GM12878 (cell line): ENCODE measurements at regions not wholly inside any gene's neighbourhood (a gene's known extent, or its start where the extent isn't known, plus 50 kb on each side); places are given as distances from the start of the nearest gene placed in this dataset.

Experiments
- ATAC-seq: fragments of 200-7000 bp; cut with Tn5 transposase; 3 replicates; pipeline ENCODE4 v1.9.1; 2020; ENCODE audit warnings: mild to moderate bottlenecking, moderate library complexity
- BruUV-seq: library from RNA; stranded (reverse); fragments of 400-500 nt; replicated peaks from 2 replicates; lab custom pipeline; 2021; lab: Mats Ljungman, UMichigan
- CTCF ChIA-PET: fragments of 300-600 bp; sonication (Branson Sonifier 250); formaldehyde crosslinking; extraction: SDS; loops from one replicate; lab custom pipeline; 2021; ENCODE audit warnings: inconsistent platforms; lab: Yijun Ruan, JAX
- POLR2A ChIA-PET: fragments of 350-600 bp; formaldehyde crosslinking; extraction: SDS; loops from one replicate; lab custom pipeline; 2021; ENCODE audit warnings: inconsistent platforms; lab: Charles Lee
- RAD21 ChIA-PET: fragments of 300-600 bp; sonication (Branson Sonifier 250); formaldehyde crosslinking; loops from one replicate; lab custom pipeline; 2023; ENCODE audit warnings: antibody characterized with exemption; ENCODE audit not compliant: unreplicated experiment; lab: Charles Lee
- SMC1A ChIA-PET: fragments of 300-600 bp; sonication (Branson Sonifier 250); formaldehyde crosslinking; loops from one replicate; lab custom pipeline; 2023; ENCODE audit not compliant: unreplicated experiment, uncharacterized antibody; lab: Charles Lee
- DNase-seq: peaks from one replicate; pipeline ENCODE4 v3.0.0-alpha.2; 2011; ENCODE audit warnings: low read depth, low spot score
- FAIRE-seq: peaks from 3 replicates; lab custom pipeline; 2011; peaks lifted over from hg19 to GRCh38; lab: Jason Lieb, UNC
- H2AFZ ChIP-seq: 2 replicates; pipeline ENCODE4 v1.6.0; 2011; ENCODE audit warnings: low read depth, low read length, control low read depth; ENCODE audit not compliant: control insufficient read depth
- H3K27ac ChIP-seq: 2 replicates; pipeline ENCODE4 v1.5.1; 2011; ENCODE audit warnings: control low read depth; ENCODE audit not compliant: control insufficient read depth, insufficient read depth
- H3K27me3 ChIP-seq, 2 experiments: replicated peaks in 1 of 2; 2 replicates each; pipeline versions ENCODE4 v1.6.0 to v1.6.1; 2011; ENCODE audit warnings: low read length in 1 of 2; ENCODE audit not compliant: control insufficient read depth in 2 of 2, insufficient read depth in 2 of 2
- H3K36me3 ChIP-seq, 2 experiments: 2 replicates each; pipeline ENCODE4 v1.5.1; 2011; ENCODE audit warnings: low read length in 1 of 2; ENCODE audit not compliant: control insufficient read depth in 2 of 2, insufficient read depth in 2 of 2
- H3K4me1 ChIP-seq: 2 replicates; pipeline ENCODE4 v1.6.1; 2011; ENCODE audit warnings: mild to moderate bottlenecking, low read length, moderate library complexity, mixed read lengths; ENCODE audit not compliant: control insufficient read depth, insufficient read depth
- H3K4me2 ChIP-seq: 2 replicates; pipeline ENCODE4 v1.6.0; 2011; ENCODE audit warnings: control low read depth; ENCODE audit not compliant: control insufficient read depth, insufficient read depth
- H3K4me3 ChIP-seq: fragments of 200-600 bp; sonication (generic); 2 replicates; pipeline ENCODE4 v1.5.1; 2016
- H3K79me2 ChIP-seq: 2 replicates; pipeline ENCODE4 v1.6.0; 2011; ENCODE audit warnings: low read length; ENCODE audit not compliant: control insufficient read depth, insufficient read depth
- H3K9ac ChIP-seq: 2 replicates; pipeline ENCODE4 v1.8.0; 2011; ENCODE audit warnings: low read length, control low read depth, mixed read lengths; ENCODE audit not compliant: control insufficient read depth, insufficient read depth
- H3K9me3 ChIP-seq: replicated peaks from 3 replicates; pipeline ENCODE4 v1.5.1; 2011; ENCODE audit warnings: mild to moderate bottlenecking, low read length; ENCODE audit not compliant: control insufficient read depth, insufficient read depth
- H4K20me1 ChIP-seq: 2 replicates; pipeline ENCODE4 v1.6.0; 2011; ENCODE audit not compliant: control insufficient read depth, insufficient read depth
- CBFB ChIP-seq: IDR thresholded peaks from 2 replicates; pipeline ENCODE4 v1.6.1; 2016; ENCODE audit warnings: antibody characterized with exemption, low read depth
- CBX3 ChIP-seq: fragments of 200-600 bp; sonication (generic); IDR thresholded peaks from 2 replicates; pipeline ENCODE4 v1.6.1; 2016; ENCODE audit warnings: low read depth, borderline replicate concordance
- GABPA ChIP-seq: IDR thresholded peaks from 2 replicates; pipeline ENCODE4 v1.6.1; 2014; ENCODE audit warnings: antibody characterized with exemption, low read depth, mild to moderate bottlenecking, inconsistent platforms
- IKZF1 ChIP-seq: fragments of 450-650 bp; conservative IDR thresholded peaks from 2 replicates; pipeline ENCODE4 v1.6.1; 2017; ENCODE audit warnings: antibody characterized with exemption, mild to moderate bottlenecking
- IKZF2 ChIP-seq, 2 experiments: fragments of 450-650 bp; IDR thresholded peaks; 2 replicates each; pipeline ENCODE4 v1.6.1; 2017; ENCODE audit warnings: mild to moderate bottlenecking in 2 of 2, moderate library complexity in 2 of 2
- POU2F2 ChIP-seq: IDR thresholded peaks from 3 replicates; pipeline ENCODE4 v1.6.1; 2011; ENCODE audit warnings: low read depth, mild to moderate bottlenecking, low read length, borderline replicate concordance
- RFX5 ChIP-seq: IDR thresholded peaks from 2 replicates; pipeline ENCODE4 v1.6.1; 2011; ENCODE audit warnings: low read depth, low read length, improper control_type of control experiment
- ZSCAN29 ChIP-seq: fragments of 450-650 bp; IDR thresholded peaks from 2 replicates; pipeline ENCODE4 v1.6.1; 2017; ENCODE audit warnings: mild to moderate bottlenecking, moderate library complexity
- WGBS: methylation state at CpG from one replicate; pipeline ENCODE4 v1.1.6; 2016; ENCODE audit warnings: low lambda C conversion rate; ENCODE audit not compliant: insufficient replicate concordance, insufficient coverage; ENCODE audit errors: missing lambda C conversion rate; 5-methylcytosine and 5-hydroxymethylcytosine counted together
- in situ Hi-C: fragments of 300-500 bp; cut with MboI; formaldehyde crosslinking; loops from 9 replicates; pipeline ENCODE4 v1.14.3; 2018; ENCODE audit warnings: mixed read lengths
- intact Hi-C: fragments of 100-400 bp; cut with micrococcal nuclease; formaldehyde crosslinking; loops from one replicate; pipeline ENCODE4 v1.14.2; 2022; ENCODE audit not compliant: unreplicated experiment
- TF ChIP-seq, protein P1 (sequence below): fragments of 450-650 bp; IDR thresholded peaks from 2 replicates; pipeline ENCODE4 v1.6.1; 2018; ENCODE audit warnings: mild to moderate bottlenecking, low read depth, moderate library complexity; ENCODE audit not compliant: partially characterized antibody
- TF ChIP-seq, protein P2 (sequence below): fragments of 450-650 bp; IDR thresholded peaks from 2 replicates; pipeline ENCODE4 v1.6.1; 2017; ENCODE audit warnings: antibody characterized with exemption, mild to moderate bottlenecking, moderate library complexity
- TF ChIP-seq, protein P3 (sequence below): fragments of 150-350 bp; IDR thresholded peaks from 2 replicates; pipeline ENCODE4 v1.6.1; 2016; ENCODE audit warnings: low read depth, low read length

DNA sequence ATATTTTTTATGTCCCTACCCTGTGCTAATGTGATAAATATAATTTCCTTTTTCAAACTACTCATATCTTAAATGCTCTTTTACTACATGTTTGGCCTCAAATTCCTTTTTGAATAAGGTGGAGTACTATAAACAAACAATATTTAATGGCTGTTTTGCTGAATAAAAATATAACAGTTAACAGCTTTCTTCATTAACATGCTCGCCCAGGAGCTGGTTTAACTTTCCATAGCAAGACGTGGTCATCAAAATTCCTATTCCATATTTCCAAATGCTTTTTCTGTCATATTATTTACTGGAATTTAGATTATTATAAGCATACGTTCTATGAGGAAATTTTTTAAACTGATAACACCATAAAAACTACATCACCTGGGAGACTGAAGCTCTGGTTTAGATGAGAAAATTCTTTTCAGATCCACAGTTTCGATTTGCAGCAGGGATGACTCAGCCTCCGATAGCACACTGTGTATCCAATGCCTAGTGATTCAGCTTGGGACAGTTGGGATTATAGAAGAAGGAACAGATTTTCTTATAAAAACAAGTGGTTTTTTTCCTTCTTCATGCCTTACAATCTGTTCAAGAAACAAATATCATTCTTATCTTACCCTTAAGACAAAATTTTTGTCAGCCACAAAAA lies 129.1 kb downstream of the FBXO8 start:
- DNase-seq (no peak), ATAC-seq (no peak), FAIRE-seq (no peak)
- ChIA-PET SMC1A (interaction anchor here (1.1 kb wide), 1 partner anchor 9 kb away, joined by 4 read pairs; no protein-coding TSS in a partner anchor), RAD21 (no interaction called here), POLR2A (no interaction called here), CTCF (interaction anchor here (1.3 to 1.6 kb wide), 2 partner anchors 30 to 33 kb away, joined by 4 to 5 read pairs; no protein-coding TSS in a partner anchor)
- Histone ChIP-seq H3K4me3 (no peak overlapping the region), H3K9me3 (no peaks in the 10 kb centered on the region), H3K4me2 (no peak overlapping the region), H4K20me1 (no peaks in the 10 kb centered on the region), H3K27ac (no peak overlapping the region), H3K79me2 (no peaks in the 10 kb centered on the region), H3K9ac (no peak overlapping the region), H2AFZ (no peak overlapping the region), H3K27me3 (no peaks in the 10 kb centered on the region; a peak in 1 of 4 replicates), H3K4me1 (no peaks in the 10 kb centered on the region), H3K36me3 (no peaks in the 10 kb centered on the region)
- TF ChIP-seq, protein P1, sequence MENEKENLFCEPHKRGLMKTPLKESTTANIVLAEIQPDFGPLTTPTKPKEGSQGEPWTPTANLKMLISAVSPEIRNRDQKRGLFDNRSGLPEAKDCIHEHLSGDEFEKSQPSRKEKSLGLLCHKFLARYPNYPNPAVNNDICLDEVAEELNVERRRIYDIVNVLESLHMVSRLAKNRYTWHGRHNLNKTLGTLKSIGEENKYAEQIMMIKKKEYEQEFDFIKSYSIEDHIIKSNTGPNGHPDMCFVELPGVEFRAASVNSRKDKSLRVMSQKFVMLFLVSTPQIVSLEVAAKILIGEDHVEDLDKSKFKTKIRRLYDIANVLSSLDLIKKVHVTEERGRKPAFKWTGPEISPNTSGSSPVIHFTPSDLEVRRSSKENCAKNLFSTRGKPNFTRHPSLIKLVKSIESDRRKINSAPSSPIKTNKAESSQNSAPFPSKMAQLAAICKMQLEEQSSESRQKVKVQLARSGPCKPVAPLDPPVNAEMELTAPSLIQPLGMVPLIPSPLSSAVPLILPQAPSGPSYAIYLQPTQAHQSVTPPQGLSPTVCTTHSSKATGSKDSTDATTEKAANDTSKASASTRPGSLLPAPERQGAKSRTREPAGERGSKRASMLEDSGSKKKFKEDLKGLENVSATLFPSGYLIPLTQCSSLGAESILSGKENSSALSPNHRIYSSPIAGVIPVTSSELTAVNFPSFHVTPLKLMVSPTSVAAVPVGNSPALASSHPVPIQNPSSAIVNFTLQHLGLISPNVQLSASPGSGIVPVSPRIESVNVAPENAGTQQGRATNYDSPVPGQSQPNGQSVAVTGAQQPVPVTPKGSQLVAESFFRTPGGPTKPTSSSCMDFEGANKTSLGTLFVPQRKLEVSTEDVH = no peak
- TF ChIP-seq GABPA = no peak
- TF ChIP-seq ZSCAN29 = no peak
- no peak for TF ChIP-seq IKZF2 (IDR thresholded peaks at IDR 0.05)
- TF ChIP-seq, protein P2, sequence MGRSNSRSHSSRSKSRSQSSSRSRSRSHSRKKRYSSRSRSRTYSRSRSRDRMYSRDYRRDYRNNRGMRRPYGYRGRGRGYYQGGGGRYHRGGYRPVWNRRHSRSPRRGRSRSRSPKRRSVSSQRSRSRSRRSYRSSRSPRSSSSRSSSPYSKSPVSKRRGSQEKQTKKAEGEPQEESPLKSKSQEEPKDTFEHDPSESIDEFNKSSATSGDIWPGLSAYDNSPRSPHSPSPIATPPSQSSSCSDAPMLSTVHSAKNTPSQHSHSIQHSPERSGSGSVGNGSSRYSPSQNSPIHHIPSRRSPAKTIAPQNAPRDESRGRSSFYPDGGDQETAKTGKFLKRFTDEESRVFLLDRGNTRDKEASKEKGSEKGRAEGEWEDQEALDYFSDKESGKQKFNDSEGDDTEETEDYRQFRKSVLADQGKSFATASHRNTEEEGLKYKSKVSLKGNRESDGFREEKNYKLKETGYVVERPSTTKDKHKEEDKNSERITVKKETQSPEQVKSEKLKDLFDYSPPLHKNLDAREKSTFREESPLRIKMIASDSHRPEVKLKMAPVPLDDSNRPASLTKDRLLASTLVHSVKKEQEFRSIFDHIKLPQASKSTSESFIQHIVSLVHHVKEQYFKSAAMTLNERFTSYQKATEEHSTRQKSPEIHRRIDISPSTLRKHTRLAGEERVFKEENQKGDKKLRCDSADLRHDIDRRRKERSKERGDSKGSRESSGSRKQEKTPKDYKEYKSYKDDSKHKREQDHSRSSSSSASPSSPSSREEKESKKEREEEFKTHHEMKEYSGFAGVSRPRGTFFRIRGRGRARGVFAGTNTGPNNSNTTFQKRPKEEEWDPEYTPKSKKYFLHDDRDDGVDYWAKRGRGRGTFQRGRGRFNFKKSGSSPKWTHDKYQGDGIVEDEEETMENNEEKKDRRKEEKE = no peak
- TF ChIP-seq IKZF1 = no peak
- TF ChIP-seq POU2F2 = no peak
- TF ChIP-seq, protein P3, sequence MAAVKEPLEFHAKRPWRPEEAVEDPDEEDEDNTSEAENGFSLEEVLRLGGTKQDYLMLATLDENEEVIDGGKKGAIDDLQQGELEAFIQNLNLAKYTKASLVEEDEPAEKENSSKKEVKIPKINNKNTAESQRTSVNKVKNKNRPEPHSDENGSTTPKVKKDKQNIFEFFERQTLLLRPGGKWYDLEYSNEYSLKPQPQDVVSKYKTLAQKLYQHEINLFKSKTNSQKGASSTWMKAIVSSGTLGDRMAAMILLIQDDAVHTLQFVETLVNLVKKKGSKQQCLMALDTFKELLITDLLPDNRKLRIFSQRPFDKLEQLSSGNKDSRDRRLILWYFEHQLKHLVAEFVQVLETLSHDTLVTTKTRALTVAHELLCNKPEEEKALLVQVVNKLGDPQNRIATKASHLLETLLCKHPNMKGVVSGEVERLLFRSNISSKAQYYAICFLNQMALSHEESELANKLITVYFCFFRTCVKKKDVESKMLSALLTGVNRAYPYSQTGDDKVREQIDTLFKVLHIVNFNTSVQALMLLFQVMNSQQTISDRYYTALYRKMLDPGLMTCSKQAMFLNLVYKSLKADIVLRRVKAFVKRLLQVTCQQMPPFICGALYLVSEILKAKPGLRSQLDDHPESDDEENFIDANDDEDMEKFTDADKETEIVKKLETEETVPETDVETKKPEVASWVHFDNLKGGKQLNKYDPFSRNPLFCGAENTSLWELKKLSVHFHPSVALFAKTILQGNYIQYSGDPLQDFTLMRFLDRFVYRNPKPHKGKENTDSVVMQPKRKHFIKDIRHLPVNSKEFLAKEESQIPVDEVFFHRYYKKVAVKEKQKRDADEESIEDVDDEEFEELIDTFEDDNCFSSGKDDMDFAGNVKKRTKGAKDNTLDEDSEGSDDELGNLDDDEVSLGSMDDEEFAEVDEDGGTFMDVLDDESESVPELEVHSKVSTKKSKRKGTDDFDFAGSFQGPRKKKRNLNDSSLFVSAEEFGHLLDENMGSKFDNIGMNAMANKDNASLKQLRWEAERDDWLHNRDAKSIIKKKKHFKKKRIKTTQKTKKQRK = no peak
- TF ChIP-seq CBX3 = no peak
- TF ChIP-seq CBFB = no peak
- TF ChIP-seq RFX5 = no peak
- 20% methylated on average over 5 of the region's 5 CpGs for WGBS
- intact Hi-C loops = no loop called here
- in situ Hi-C loops = no loop called here
- BruUV-seq = no TSS peak
